HAP-1 (cell line): ENCODE measurements at regions not wholly inside any gene's neighbourhood (a gene's known extent, or its start where the extent isn't known, plus 50 kb on each side); places are given as distances from the start of the nearest gene placed in this dataset.

Experiments used
- DNase-seq, 2 experiments: peaks; one replicate each; pipeline ENCODE4 v3.0.0-alpha.2; 2016 to 2020; ENCODE audit warnings: low spot score in 2 of 2
- H3K27me3 ChIP-seq: fragments of 250-450 bp; sonication (Bioruptor Pico); 2 replicates; pipeline ENCODE4 v1.5.1; 2020; ENCODE audit warnings: low read depth, mild to moderate bottlenecking, moderate library complexity
- H3K36me3 ChIP-seq: fragments of 250-450 bp; sonication (Bioruptor Pico); replicated peaks from 2 replicates; pipeline ENCODE4 v1.5.1; 2020; ENCODE audit warnings: mild to moderate bottlenecking
- H3K4me1 ChIP-seq: fragments of 250-450 bp; sonication (Bioruptor Pico); 2 replicates; pipeline ENCODE4 v1.5.1; 2020; ENCODE audit warnings: mild to moderate bottlenecking
- H3K4me3 ChIP-seq: fragments of 250-450 bp; sonication (Bioruptor Pico); 2 replicates; pipeline ENCODE4 v1.5.1; 2020; ENCODE audit warnings: mild to moderate bottlenecking, moderate library complexity
- H3K9me3 ChIP-seq: fragments of 250-450 bp; sonication (Bioruptor Pico); 2 replicates; pipeline ENCODE4 v1.5.1; 2020; ENCODE audit warnings: mild to moderate bottlenecking, moderate library complexity
- in situ Hi-C: fragments of 300-500 bp; cut with MboI; formaldehyde crosslinking; loops from 3 replicates; pipeline ENCODE4 v1.14.3; 2020; ENCODE audit warnings: low sequenced_read_pairs, inconsistent platforms, mixed read lengths

GRCh38 chr5:112112346-112112745 lies 306.7 kb downstream of the EPB41L4A start:
- H3K27me3 ChIP-seq, result no peaks in the 10 kb centered on the region
- H3K4me3 ChIP-seq, result no peak overlapping the region
- no peaks in the 10 kb centered on the region for H3K36me3 ChIP-seq
- H3K4me1 ChIP-seq, result no peaks in the 10 kb centered on the region
- no peak for DNase-seq
- no peaks in the 10 kb centered on the region for H3K9me3 ChIP-seq
- in situ Hi-C loops, result no loop called here

DNA sequence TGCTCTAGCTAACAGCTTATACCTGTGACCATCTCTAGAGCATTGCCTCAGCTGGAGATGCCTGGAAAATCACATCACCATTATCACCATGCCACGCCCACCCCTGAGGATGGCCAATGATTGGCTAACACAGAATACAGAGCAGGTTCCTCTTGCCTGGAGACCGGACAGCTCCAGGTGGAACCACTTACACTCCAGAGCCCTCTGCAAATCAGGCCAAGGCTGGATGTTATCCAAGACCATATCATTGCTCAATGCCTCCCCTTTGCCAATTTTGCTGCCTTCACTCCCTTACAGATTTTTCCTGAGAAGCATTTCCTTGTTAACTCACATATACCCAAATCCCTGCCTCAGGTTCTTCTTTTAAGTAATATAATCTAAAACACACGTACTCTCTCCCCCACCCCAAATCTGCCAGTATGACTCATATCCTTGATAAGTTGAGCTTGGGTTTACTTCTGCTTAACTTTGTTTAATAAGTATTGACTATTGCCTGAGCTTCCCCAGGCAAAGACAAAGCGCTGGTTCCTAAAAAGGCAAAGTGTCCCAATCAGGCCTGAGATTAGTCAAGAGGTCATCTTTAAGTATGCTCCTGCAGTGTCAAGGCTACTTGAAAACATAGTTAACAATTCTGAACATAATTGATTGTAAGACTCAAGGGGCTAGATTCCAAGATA lies 309.6 kb downstream of the EPB41L4A start:
- DNase-seq, result peak in 1 of 2 experiments; percentile 8
- in situ Hi-C loops, result no loop called here
- Histone ChIP-seq H3K9me3 (no peaks in the 10 kb centered on the region), H3K4me3 (no peak overlapping the region), H3K27me3 (no peaks in the 10 kb centered on the region), H3K36me3 (no peaks in the 10 kb centered on the region), H3K4me1 (no peaks in the 10 kb centered on the region)

DNA sequence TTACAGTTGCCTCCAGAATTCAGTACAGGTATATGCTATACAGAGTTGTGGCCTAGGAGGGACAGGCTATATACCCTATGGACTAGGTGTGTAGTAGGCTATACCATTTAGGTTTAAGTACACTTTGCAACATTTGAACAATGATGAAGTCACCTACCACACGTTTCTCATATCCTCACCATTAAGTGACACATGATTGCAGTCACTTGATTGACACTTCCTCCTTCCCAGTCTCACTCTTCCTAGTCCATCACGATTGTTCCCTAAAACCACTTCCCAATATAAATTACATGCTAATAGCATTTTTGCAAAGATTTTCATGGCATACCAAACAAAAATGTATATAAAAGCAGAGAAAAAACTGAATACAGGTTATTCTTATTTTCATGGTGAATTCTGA lies 312.2 kb downstream of the EPB41L4A start:
- no peak for DNase-seq
- H3K9me3 ChIP-seq, result no peaks in the 10 kb centered on the region
- in situ Hi-C loops, result no loop called here

GRCh38 chr5:112097768-112098167 lies 321.3 kb downstream of the EPB41L4A start:
- in situ Hi-C loops, result no loop called here
- no peaks in the 10 kb centered on the region for H3K4me1 ChIP-seq
- DNase-seq, result no peak
- no peaks in the 10 kb centered on the region for H3K27me3 ChIP-seq
- H3K9me3 ChIP-seq, result no peaks in the 10 kb centered on the region
- no peaks in the 10 kb centered on the region for H3K36me3 ChIP-seq
- H3K4me3 ChIP-seq, result no peak overlapping the region

More for the DNA sequence above, 312.2 kb downstream of the EPB41L4A start:
- Histone ChIP-seq H3K4me1 (no peaks in the 10 kb centered on the region), H3K27me3 (no peaks in the 10 kb centered on the region), H3K36me3 (no peaks in the 10 kb centered on the region), H3K4me3 (no peak overlapping the region)

DNA sequence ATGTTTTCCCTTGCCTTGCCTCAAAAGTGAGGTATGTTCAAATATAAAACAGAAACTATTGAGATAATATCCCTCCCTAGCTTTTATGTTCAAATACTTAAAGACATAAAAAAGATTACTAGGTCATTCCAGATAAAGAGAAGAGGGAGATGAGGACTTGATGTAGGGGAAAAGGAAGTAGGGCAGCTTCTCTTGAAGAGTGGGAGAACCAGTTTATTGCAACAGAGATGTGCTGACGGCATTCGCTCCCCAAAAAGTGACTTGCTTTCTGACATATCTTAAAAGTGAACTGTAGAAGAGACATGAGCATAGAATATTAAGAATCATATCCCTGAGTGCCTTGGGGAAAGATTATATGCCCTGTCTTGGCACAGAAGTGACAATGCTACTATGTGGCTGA lies 330.2 kb upstream of the NREP start:
- no peak for DNase-seq
- no peaks in the 10 kb centered on the region for H3K4me1 ChIP-seq
- no peaks in the 10 kb centered on the region for H3K9me3 ChIP-seq
- in situ Hi-C loops, result no loop called here
- no peaks in the 10 kb centered on the region for H3K36me3 ChIP-seq
- H3K4me3 ChIP-seq, result no peak overlapping the region
- H3K27me3 ChIP-seq, result 0 out of 2 replicates have a peak, but pooled peaks cover 2% of the 10 kb centered on the region

GRCh38 chr5:112086740-112087139 lies 329.7 kb upstream of the NREP start:
- H3K27me3 ChIP-seq, result 0 out of 2 replicates have a peak, but pooled peaks cover 3% of the 10 kb centered on the region

GRCh38 chr5:112084149-112084548 lies 327.2 kb upstream of the NREP start:
- no peaks in the 10 kb centered on the region for H3K4me1 ChIP-seq
- no peaks in the 10 kb centered on the region for H3K9me3 ChIP-seq
- H3K27me3 ChIP-seq, result 0 out of 2 replicates have a peak, but pooled peaks cover 3% of the 10 kb centered on the region
- H3K36me3 ChIP-seq, result no peaks in the 10 kb centered on the region
- in situ Hi-C loops, result no loop called here
- H3K4me3 ChIP-seq, result no peak overlapping the region
- DNase-seq, result no peak

More at GRCh38 chr5:112086740-112087139, 329.7 kb upstream of the NREP start:
- no peak for DNase-seq
- Histone ChIP-seq H3K4me1 (no peaks in the 10 kb centered on the region), H3K9me3 (no peaks in the 10 kb centered on the region), H3K36me3 (no peaks in the 10 kb centered on the region), H3K4me3 (no peak overlapping the region)
- in situ Hi-C loops, result no loop called here

GRCh38 chr5:112083623-112084022 lies 326.6 kb upstream of the NREP start:
- no peak for DNase-seq
- no peaks in the 10 kb centered on the region for H3K36me3 ChIP-seq
- H3K9me3 ChIP-seq, result no peaks in the 10 kb centered on the region
- H3K27me3 ChIP-seq, result 0 out of 2 replicates have a peak, but pooled peaks cover 3% of the 10 kb centered on the region
- no peaks in the 10 kb centered on the region for H3K4me1 ChIP-seq
- in situ Hi-C loops, result no loop called here
- no peak overlapping the region for H3K4me3 ChIP-seq

DNA sequence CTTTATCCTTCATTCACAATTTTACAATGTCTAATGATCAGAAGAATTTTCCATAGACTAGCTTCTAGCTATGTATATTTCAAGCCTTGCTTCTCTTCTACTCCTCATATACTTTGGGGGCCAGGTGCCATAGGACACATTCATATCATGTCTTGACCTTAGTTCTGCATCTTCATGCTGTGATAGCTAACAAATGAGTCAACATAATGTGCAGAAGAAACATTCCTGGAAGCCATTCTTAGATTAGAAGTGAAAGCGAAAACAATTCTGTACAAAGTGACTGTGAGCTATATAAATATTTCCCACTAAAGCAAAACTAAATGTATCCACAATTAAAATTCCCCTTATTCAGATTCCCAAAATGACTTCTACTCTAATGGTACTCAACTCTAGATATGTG lies 320.2 kb upstream of the NREP start:
- in situ Hi-C loops, result no loop called here
- no peak for DNase-seq
- no peaks in the 10 kb centered on the region for H3K9me3 ChIP-seq
- H3K27me3 ChIP-seq, result 0 out of 2 replicates have a peak, but pooled peaks cover under 1% of the 10 kb centered on the region
- H3K36me3 ChIP-seq, result no peaks in the 10 kb centered on the region
- no peaks in the 10 kb centered on the region for H3K4me1 ChIP-seq
- H3K4me3 ChIP-seq, result no peak overlapping the region

- no peak for DNase-seq
- Histone ChIP-seq H3K4me3 (no peak overlapping the region), H3K9me3 (no peaks in the 10 kb centered on the region), H3K4me1 (no peaks in the 10 kb centered on the region), H3K27me3 (no peaks in the 10 kb centered on the region), H3K36me3 (no peaks in the 10 kb centered on the region)
- in situ Hi-C loops, result no loop called here
These were observed 313.0 kb upstream of the NREP start for GRCh38 chr5:112070022-112070421.

DNA sequence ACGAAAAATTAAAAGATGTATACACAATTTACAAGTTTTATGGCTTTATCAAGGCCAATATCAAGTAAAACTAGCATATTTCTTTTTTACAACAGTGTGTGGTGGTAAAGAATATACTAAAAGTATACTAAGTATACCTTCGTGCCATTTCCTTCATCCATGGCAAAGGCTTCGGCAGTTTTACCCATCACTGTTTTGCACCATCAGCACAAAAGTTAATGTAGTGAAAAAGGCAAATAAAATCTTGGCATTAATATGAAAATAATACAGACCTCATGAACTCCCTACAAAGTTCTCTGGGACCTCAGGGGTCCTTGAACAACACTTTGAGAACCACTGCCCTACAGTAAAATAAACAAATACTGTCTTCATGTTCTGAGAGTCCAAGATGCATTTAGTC lies 312.3 kb upstream of the NREP start:
- Histone ChIP-seq H3K4me1 (no peaks in the 10 kb centered on the region), H3K36me3 (no peaks in the 10 kb centered on the region), H3K27me3 (no peaks in the 10 kb centered on the region), H3K4me3 (no peak overlapping the region), H3K9me3 (no peaks in the 10 kb centered on the region)
- no peak for DNase-seq
- in situ Hi-C loops, result no loop called here

GRCh38 chr5:112068593-112068992 lies 311.6 kb upstream of the NREP start:
- no peaks in the 10 kb centered on the region for H3K36me3 ChIP-seq
- in situ Hi-C loops, result no loop called here
- H3K4me1 ChIP-seq, result no peaks in the 10 kb centered on the region
- no peaks in the 10 kb centered on the region for H3K27me3 ChIP-seq
- H3K4me3 ChIP-seq, result no peak overlapping the region
- H3K9me3 ChIP-seq, result no peaks in the 10 kb centered on the region
- DNase-seq, result no peak

- in situ Hi-C loops, result no loop called here
- Histone ChIP-seq H3K36me3 (no peaks in the 10 kb centered on the region), H3K4me3 (no peak overlapping the region), H3K4me1 (no peaks in the 10 kb centered on the region), H3K9me3 (no peaks in the 10 kb centered on the region), H3K27me3 (no peaks in the 10 kb centered on the region)
- DNase-seq, result no peak
These were observed 308.8 kb upstream of the NREP start for GRCh38 chr5:112065781-112066180.

- Histone ChIP-seq H3K4me3 (no peak overlapping the region), H3K9me3 (no peaks in the 10 kb centered on the region), H3K4me1 (no peaks in the 10 kb centered on the region), H3K36me3 (no peaks in the 10 kb centered on the region), H3K27me3 (0 out of 2 replicates have a peak, but pooled peaks cover 2% of the 10 kb centered on the region)
- DNase-seq, result no peak
- in situ Hi-C loops, result no loop called here
These were observed 308.0 kb upstream of the NREP start for GRCh38 chr5:112064956-112065355.

GRCh38 chr5:112064271-112064701 lies 307.3 kb upstream of the NREP start:
- Histone ChIP-seq H3K36me3 (no peaks in the 10 kb centered on the region), H3K27me3 (0 out of 2 replicates have a peak, but pooled peaks cover 2% of the 10 kb centered on the region), H3K4me1 (no peaks in the 10 kb centered on the region), H3K4me3 (no peak overlapping the region), H3K9me3 (no peaks in the 10 kb centered on the region)
- DNase-seq, result no peak
- in situ Hi-C loops, result no loop called here
